ENCODE measurements at regions not wholly inside any gene's neighbourhood (a gene's known extent, or its start where the extent isn't known, plus 50 kb on each side); places are given as distances from the start of the nearest gene placed in this dataset.

GRCh38 chr1:101154547-101154946 is 82.3 kb upstream of the S1PR1 start:
- CTCF ChIA-PET, result interaction anchor here (0.5 kb wide), 1 partner anchor 483 kb away, joined by 3 read pairs; no protein-coding TSS in a partner anchor

GRCh38 chr1:101153692-101154091 is 83.1 kb upstream of the S1PR1 start:
- DNase-seq (ENCODE audit: low read depth, low spot score), result no peak
- no peak overlapping the region for H3K27ac ChIP-seq (ENCODE audit: low read depth, low read length)
- no peaks in the 10 kb centered on the region for H3K9me3 ChIP-seq (ENCODE audit: control insufficient read depth, insufficient read depth, low read length)
- ChIA-PET CTCF (no interaction called here), POLR2A (no interaction called here)
- no peak for TF ChIP-seq CTCF (IDR thresholded peaks at IDR 0.05; ENCODE audit: low read depth, low read length)
- no peaks in the 10 kb centered on the region for H3K27me3 ChIP-seq (ENCODE audit: control insufficient read depth, insufficient read depth, low read length)
- H3K4me3 ChIP-seq (ENCODE audit: low read depth, low read length), result no peak overlapping the region

More at GRCh38 chr1:101154547-101154946, 82.3 kb upstream of the S1PR1 start:
- Histone ChIP-seq H3K27me3 (ENCODE audit: control insufficient read depth, insufficient read depth, low read length) (no peaks in the 10 kb centered on the region), H3K27ac (ENCODE audit: low read depth, low read length) (no peak overlapping the region), H3K9me3 (ENCODE audit: control insufficient read depth, insufficient read depth, low read length) (no peaks in the 10 kb centered on the region), H3K4me3 (ENCODE audit: low read depth, low read length) (no peak overlapping the region)
- DNase-seq (ENCODE audit: low read depth, low spot score), result no peak
- POLR2A ChIA-PET, result no interaction called here
- no peak for TF ChIP-seq CTCF (IDR thresholded peaks at IDR 0.05; ENCODE audit: low read depth, low read length)

- no peak overlapping the region for H3K27ac ChIP-seq (ENCODE audit: low read depth, low read length)
- no peaks in the 10 kb centered on the region for H3K27me3 ChIP-seq (ENCODE audit: control insufficient read depth, insufficient read depth, low read length)
- CTCF ChIA-PET, result no interaction called here
- H3K9me3 ChIP-seq (ENCODE audit: control insufficient read depth, insufficient read depth, low read length), result no peaks in the 10 kb centered on the region
- no peak overlapping the region for H3K4me3 ChIP-seq (ENCODE audit: low read depth, low read length)
- no peak for TF ChIP-seq CTCF (IDR thresholded peaks at IDR 0.05; ENCODE audit: low read depth, low read length)
- no peak for DNase-seq (ENCODE audit: low read depth, low spot score)
- POLR2A ChIA-PET, result interaction anchor here (0.6 kb wide), 1 partner anchor 34 kb away, joined by 5 read pairs; no protein-coding TSS in a partner anchor
These were observed 84.2 kb upstream of the S1PR1 start for GRCh38 chr1:101152633-101153032.

- Histone ChIP-seq H3K4me3 (ENCODE audit: low read depth, low read length) (no peak overlapping the region), H3K27ac (ENCODE audit: low read depth, low read length) (no peak overlapping the region), H3K9me3 (ENCODE audit: control insufficient read depth, insufficient read depth, low read length) (no peaks in the 10 kb centered on the region), H3K27me3 (ENCODE audit: control insufficient read depth, insufficient read depth, low read length) (no peaks in the 10 kb centered on the region)
- TF ChIP-seq CTCF (IDR thresholded peaks at IDR 0.05; ENCODE audit: low read depth, low read length), result no peak
- POLR2A ChIA-PET, result no interaction called here
- CTCF ChIA-PET, result interaction anchor here (0.6 to 1.3 kb wide), 3 partner anchors 13 to 576 kb away, joined by 3 to 5 read pairs (median 4); no protein-coding TSS in a partner anchor
- DNase-seq (ENCODE audit: low read depth, low spot score), result no peak
These were observed 85.5 kb upstream of the S1PR1 start for GRCh38 chr1:101151286-101151685.

- H3K27me3 ChIP-seq (ENCODE audit: control insufficient read depth, insufficient read depth, low read length), result no peaks in the 10 kb centered on the region
- no peak overlapping the region for H3K27ac ChIP-seq (ENCODE audit: low read depth, low read length)
- no peaks in the 10 kb centered on the region for H3K9me3 ChIP-seq (ENCODE audit: control insufficient read depth, insufficient read depth, low read length)
- DNase-seq (ENCODE audit: low read depth, low spot score), result no peak
- TF ChIP-seq CTCF (IDR thresholded peaks at IDR 0.05; ENCODE audit: low read depth, low read length), result no peak
- CTCF ChIA-PET, result interaction anchor here (1.3 kb wide), 1 partner anchor 138 kb away, joined by 4 read pairs; no protein-coding TSS in a partner anchor
- H3K4me3 ChIP-seq (ENCODE audit: low read depth, low read length), result no peak overlapping the region
- POLR2A ChIA-PET, result no interaction called here
These were observed 86.1 kb upstream of the S1PR1 start for GRCh38 chr1:101150670-101151069.

All from AG04450 (cell line).